Right lobe of liver (tissue), 6 donors: ENCODE measurements at regions not wholly inside any gene's neighbourhood (a gene's known extent, or its start where the extent isn't known, plus 50 kb on each side); places are given as distances from the start of the nearest gene placed in this dataset.
A peak's percentile ranks its signal among the peaks of the same experiment; 100 is the strongest.

Experiments used
- ATAC-seq, 4 donors: fragments of 200-7000 bp; cut with Tn5 transposase; one replicate each; pipeline ENCODE4 v1.9.1; 2020; ENCODE audit warnings: mild to moderate bottlenecking in 4 of 4, moderate library complexity in 4 of 4
- DNase-seq, 3 donors: peaks; one replicate each; pipeline ENCODE4 v3.0.0-alpha.2; 2020
- H3K27ac ChIP-seq, 3 donors: fragments of 200-600 bp; one replicate each; pipeline ENCODE4 v1.8.0; 2022
- H3K27me3 ChIP-seq, 2 donors: fragments of 200-600 bp; one replicate each; pipeline ENCODE4 v1.8.0; 2022
- H3K36me3 ChIP-seq, 4 donors: fragments of 200-600 bp; sonication (generic) in 1 of 4; one replicate each; pipeline versions ENCODE4 v1.5.1 to v1.8.0; 2017 to 2022; ENCODE audit warnings: control low read depth in 1 of 4
- H3K4me1 ChIP-seq, 4 donors: fragments of 200-600 bp; sonication (generic) in 1 of 4; one replicate each; pipeline versions ENCODE4 v1.5.1 to v1.8.0; 2017 to 2022; ENCODE audit warnings: control low read depth in 1 of 4
- H3K4me3 ChIP-seq, 3 donors: fragments of 200-600 bp; one replicate each; pipeline ENCODE4 v1.8.0; 2022
- H3K9me3 ChIP-seq, 4 donors: fragments of 200-600 bp; sonication (generic) in 1 of 4; one replicate each; pipeline versions ENCODE4 v1.5.1 to v1.8.0; 2017 to 2022; ENCODE audit warnings: control low read depth in 1 of 4
- POLR2A ChIP-seq: fragments of 450-650 bp; IDR thresholded peaks from one replicate; pipeline ENCODE4 v1.6.1; 2017; ENCODE audit warnings: antibody characterized with exemption, mild to moderate bottlenecking
- WGBS: methylation state at CpG from one replicate; pipeline ENCODE4 v1.1.6; 2018; ENCODE audit warnings: low coverage, low lambda C conversion rate; ENCODE audit not compliant: insufficient coverage; ENCODE audit errors: missing lambda C conversion rate; 5-methylcytosine and 5-hydroxymethylcytosine counted together
- intact Hi-C, 2 donors: fragments of 100-400 bp; cut with DNase I; formaldehyde crosslinking; loops; one replicate each; pipeline versions ENCODE4 v1.11.2 to v1.14.1; 2022
- TF ChIP-seq, protein P1 (sequence below), 4 donors: fragments of 200-600 bp in 3 of 4; fragments of 450-650 bp in 1 of 4; IDR thresholded peaks; one replicate each; pipeline versions ENCODE4 v1.5.1 to v1.8.0; 2016 to 2022; ENCODE audit warnings: antibody characterized with exemption in 4 of 4, mild to moderate bottlenecking in 2 of 4
- donor health status: DM: no; HTN: yes; CAD: no.
- donor health status: DM: no; HTN: no; CAD: no.
- donor health status: DM: no; HTN: no; CAD: no.
- donor health status: DM: no; HTN: yes; CAD: no.
- donor health status: DM: no; HTN: yes; CAD: no.

DNA sequence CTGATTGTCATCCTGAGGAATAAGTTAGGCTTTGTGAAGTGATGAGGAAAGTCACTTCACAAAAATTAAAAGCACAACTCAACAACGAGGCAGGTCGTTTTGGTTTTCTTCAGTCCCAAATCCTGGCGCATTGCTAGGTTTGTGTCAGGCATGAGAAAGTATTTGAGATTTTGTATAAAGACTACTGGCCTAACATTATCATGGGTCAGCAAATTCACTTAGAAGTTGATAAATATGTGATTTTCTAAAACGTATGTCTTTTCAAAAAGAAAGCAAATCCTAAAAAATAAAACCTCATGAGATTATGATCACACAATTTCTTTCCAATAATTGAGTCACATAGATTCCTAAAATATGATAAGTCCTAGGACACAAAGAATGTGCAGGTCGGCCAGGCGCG lies 395.8 kb upstream of the RORA start:
- intact Hi-C loops = no loop called here
- no peaks in the 10 kb centered on the region for H3K9me3 ChIP-seq
- no peaks in the 10 kb centered on the region for H3K36me3 ChIP-seq
- H3K27ac ChIP-seq = no peak overlapping the region
- WGBS = 78% methylated on average over 7 of the region's 7 CpGs
- no peaks in the 10 kb centered on the region for H3K27me3 ChIP-seq
- no peak for DNase-seq
- no peak for TF ChIP-seq POLR2A
- TF ChIP-seq, protein P1, sequence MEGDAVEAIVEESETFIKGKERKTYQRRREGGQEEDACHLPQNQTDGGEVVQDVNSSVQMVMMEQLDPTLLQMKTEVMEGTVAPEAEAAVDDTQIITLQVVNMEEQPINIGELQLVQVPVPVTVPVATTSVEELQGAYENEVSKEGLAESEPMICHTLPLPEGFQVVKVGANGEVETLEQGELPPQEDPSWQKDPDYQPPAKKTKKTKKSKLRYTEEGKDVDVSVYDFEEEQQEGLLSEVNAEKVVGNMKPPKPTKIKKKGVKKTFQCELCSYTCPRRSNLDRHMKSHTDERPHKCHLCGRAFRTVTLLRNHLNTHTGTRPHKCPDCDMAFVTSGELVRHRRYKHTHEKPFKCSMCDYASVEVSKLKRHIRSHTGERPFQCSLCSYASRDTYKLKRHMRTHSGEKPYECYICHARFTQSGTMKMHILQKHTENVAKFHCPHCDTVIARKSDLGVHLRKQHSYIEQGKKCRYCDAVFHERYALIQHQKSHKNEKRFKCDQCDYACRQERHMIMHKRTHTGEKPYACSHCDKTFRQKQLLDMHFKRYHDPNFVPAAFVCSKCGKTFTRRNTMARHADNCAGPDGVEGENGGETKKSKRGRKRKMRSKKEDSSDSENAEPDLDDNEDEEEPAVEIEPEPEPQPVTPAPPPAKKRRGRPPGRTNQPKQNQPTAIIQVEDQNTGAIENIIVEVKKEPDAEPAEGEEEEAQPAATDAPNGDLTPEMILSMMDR (IDR thresholded peaks at IDR 0.05) = no peak
- no peak for ATAC-seq
- H3K4me1 ChIP-seq = no peaks in the 10 kb centered on the region
- H3K4me3 ChIP-seq = no peak overlapping the region

DNA sequence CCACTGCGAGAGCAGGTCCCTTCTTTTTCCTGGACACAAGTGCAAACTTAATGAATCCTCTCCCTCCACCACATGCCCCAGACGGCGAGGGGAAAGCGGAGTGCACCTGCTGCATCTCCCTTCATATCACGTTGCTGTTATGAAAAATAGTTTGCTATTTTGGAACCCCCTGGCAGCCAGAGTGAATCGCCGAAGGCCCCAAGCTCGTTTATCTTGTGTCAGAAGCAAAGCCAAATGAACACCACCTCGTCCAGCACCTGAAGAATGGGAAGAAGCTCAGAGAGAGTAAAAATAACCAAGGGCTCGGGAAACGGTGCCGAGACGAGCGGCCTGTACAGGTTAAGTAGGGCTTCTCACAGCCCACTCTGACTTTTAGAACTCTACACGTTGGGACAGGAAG lies 394.6 kb upstream of the RORA start:
- no peaks in the 10 kb centered on the region for H3K9me3 ChIP-seq
- intact Hi-C loops = no loop called here
- H3K4me3 ChIP-seq = no peak overlapping the region
- DNase-seq = no peak
- no peaks in the 10 kb centered on the region for H3K36me3 ChIP-seq
- H3K27ac ChIP-seq = no peak overlapping the region
- H3K4me1 ChIP-seq = no peaks in the 10 kb centered on the region
- no peak for TF ChIP-seq POLR2A
- TF ChIP-seq, protein P1 (IDR thresholded peaks at IDR 0.05) = no peak
- WGBS = 53% methylated on average over 10 of the region's 15 CpGs
- ATAC-seq = no peak
- H3K27me3 ChIP-seq = no peaks in the 10 kb centered on the region

DNA sequence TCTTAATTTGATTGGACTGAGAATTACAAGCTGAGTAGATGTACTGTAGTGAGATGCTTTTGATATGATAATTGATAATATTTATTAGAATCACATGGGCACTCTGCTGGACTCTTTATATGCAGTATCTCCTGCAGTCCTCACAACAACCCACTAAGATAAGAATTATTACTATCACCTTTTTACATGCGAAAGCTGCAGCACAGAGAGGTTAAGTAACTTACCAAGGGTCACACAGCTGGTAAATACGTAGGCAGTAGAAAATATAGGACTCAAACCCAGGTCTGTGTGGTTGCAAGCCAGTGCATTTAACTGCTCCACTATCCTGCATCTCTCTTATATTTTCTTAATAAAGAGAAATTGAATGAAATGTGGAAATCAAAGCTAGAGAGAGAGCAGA lies 392.8 kb upstream of the RORA start:
- DNase-seq (no peak), ATAC-seq (no peak)
- Histone ChIP-seq H3K4me1 (no peaks in the 10 kb centered on the region), H3K27ac (no peak overlapping the region), H3K9me3 (no peaks in the 10 kb centered on the region), H3K4me3 (no peak overlapping the region), H3K27me3 (no peaks in the 10 kb centered on the region), H3K36me3 (no peaks in the 10 kb centered on the region)
- TF ChIP-seq POLR2A = no peak
- TF ChIP-seq, protein P1 (IDR thresholded peaks at IDR 0.05) = no peak
- WGBS = 96% methylated on average over 2 of the region's 2 CpGs
- intact Hi-C loops = no loop called here

DNA sequence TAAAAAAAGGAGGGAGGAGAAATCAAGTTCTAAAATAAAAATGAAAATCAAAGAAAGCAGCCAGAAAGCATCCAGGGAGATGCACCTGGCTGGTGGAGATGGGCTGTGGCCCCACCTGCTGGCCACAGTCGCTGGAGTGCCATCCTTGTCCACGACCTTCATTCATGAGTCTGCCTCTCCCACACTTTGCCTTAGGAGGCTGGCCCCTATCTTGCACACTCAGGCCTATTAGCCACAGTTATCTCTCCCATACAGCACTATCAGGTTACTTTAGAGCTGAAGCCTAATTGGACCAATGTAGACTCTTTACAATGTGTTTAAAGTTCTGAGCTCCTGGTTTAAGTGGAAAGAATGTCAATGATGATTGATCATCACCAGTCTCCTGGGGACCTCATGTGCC lies 392.0 kb upstream of the RORA start:
- no peak overlapping the region for H3K4me3 ChIP-seq
- no peaks in the 10 kb centered on the region for H3K27me3 ChIP-seq
- H3K9me3 ChIP-seq = no peaks in the 10 kb centered on the region
- H3K27ac ChIP-seq = no peak overlapping the region
- no peaks in the 10 kb centered on the region for H3K4me1 ChIP-seq
- ATAC-seq (peak; percentile 96 to 99 (median 99)), DNase-seq (peak; percentile 52 to 67 (median 63))
- H3K36me3 ChIP-seq = no peaks in the 10 kb centered on the region
- intact Hi-C loops = no loop called here
- TF ChIP-seq, protein P1 (IDR thresholded peaks at IDR 0.05) = peak; percentile 70 to 88 (median 82)
- no peak for TF ChIP-seq POLR2A
- WGBS = 4% methylated on average over 2 of the region's 2 CpGs

DNA sequence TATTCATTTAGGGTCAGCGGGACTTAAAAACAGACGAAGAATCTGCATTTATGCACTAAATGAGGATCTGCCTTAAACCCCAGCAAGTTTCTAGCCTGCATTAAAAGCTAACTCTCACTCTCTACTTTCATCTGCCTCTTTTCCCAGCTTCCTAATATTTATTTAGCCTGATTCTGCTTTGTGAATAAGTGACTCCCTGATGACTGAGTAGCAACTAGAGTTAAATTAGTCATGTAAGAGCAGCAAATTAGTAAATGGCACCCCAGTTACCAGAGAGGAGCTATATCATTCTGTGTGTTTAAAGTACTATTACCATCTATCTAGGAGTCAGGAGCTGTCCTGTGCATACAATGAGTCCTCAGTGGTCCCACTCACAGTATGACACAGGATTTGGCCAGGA lies 391.0 kb upstream of the RORA start:
- TF ChIP-seq, protein P1 (IDR thresholded peaks at IDR 0.05) = no peak
- TF ChIP-seq POLR2A = no peak
- Histone ChIP-seq H3K9me3 (no peaks in the 10 kb centered on the region), H3K27me3 (no peaks in the 10 kb centered on the region), H3K36me3 (no peaks in the 10 kb centered on the region), H3K4me3 (no peak overlapping the region), H3K27ac (no peak overlapping the region), H3K4me1 (no peaks in the 10 kb centered on the region)
- DNase-seq (no peak), ATAC-seq (no peak)
- 95% methylated on average over 2 of the region's 2 CpGs for WGBS
- intact Hi-C loops = no loop called here
